ENCODE measurements at regions not wholly inside any gene's neighbourhood (a gene's known extent, or its start where the extent isn't known, plus 50 kb on each side); places are given as distances from the start of the nearest gene placed in this dataset.

DNA sequence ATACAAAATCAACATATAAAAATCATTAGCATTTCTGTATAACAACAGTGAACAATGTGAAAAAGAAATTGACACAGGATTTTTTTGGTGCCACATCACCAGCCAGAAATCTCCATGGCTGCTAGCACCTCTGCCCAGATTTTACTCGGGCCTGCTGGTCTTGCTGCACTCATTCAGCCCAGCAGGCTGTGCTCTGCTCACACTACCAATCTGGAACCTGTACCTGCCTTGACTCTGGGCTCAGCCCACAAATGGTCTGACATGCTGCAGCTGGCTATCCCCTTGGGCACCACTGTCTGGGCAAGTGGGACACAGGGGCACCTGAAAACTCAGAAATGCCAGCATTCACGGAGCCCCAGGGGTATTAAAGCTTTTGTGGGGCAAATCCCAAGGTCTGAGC is 392.5 kb upstream of the NRXN1 start:
- TF ChIP-seq, protein P1, sequence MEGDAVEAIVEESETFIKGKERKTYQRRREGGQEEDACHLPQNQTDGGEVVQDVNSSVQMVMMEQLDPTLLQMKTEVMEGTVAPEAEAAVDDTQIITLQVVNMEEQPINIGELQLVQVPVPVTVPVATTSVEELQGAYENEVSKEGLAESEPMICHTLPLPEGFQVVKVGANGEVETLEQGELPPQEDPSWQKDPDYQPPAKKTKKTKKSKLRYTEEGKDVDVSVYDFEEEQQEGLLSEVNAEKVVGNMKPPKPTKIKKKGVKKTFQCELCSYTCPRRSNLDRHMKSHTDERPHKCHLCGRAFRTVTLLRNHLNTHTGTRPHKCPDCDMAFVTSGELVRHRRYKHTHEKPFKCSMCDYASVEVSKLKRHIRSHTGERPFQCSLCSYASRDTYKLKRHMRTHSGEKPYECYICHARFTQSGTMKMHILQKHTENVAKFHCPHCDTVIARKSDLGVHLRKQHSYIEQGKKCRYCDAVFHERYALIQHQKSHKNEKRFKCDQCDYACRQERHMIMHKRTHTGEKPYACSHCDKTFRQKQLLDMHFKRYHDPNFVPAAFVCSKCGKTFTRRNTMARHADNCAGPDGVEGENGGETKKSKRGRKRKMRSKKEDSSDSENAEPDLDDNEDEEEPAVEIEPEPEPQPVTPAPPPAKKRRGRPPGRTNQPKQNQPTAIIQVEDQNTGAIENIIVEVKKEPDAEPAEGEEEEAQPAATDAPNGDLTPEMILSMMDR (IDR thresholded peaks at IDR 0.05), result no peak
- TF ChIP-seq POLR2A (IDR thresholded peaks at IDR 0.05) (no peak), POLR2AphosphoS5 (IDR thresholded peaks at IDR 0.05) (no peak), EP300 (IDR thresholded peaks at IDR 0.05) (no peak)
